RPMI7951 (cell line): ENCODE measurements at regions not wholly inside any gene's neighbourhood (a gene's known extent, or its start where the extent isn't known, plus 50 kb on each side); places are given as distances from the start of the nearest gene placed in this dataset.
"Not testable (repeated sequence)": the region's sequence is repeated elsewhere in the genome, so short reads cannot be mapped to it uniquely, and the experiment has no call there.

ENCODE experiments used
- DNase-seq: peaks from one replicate; pipeline ENCODE4 v3.0.0-alpha.2; 2012; ENCODE audit warnings: low read depth

DNA sequence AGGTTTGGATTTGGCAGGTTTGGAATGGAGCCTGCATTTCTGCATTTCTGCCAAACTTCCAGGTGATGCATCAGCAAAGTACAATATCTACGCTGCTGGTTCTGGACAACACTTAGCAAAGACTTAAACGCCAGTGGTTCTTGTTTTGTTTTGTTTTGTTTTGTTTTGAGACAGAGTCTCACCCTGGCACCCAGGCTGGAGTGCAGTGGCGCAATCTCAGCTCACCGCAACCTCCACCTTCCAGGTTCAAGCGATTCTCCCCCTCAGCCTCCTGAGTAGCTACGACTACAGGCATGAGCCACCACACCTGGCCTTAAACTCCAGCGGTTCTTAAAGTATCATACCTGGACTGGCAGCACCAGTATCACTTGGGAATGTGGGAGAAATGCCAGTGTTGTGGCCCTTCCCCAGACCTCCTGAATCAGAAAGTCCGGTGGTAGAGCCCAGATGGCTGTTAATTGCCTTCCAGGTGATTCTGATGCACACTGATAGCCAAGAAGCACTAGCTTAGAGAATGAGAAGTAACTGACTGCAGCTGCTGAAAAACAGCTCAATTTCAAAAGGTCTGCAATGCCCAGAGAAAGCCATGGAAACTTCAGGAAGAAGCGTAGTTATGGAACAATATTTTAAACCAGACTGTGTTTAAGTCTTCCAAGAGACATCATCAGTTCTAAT is 114.8 kb upstream of the FOXN3 start:
- DNase-seq, result no peak

DNA sequence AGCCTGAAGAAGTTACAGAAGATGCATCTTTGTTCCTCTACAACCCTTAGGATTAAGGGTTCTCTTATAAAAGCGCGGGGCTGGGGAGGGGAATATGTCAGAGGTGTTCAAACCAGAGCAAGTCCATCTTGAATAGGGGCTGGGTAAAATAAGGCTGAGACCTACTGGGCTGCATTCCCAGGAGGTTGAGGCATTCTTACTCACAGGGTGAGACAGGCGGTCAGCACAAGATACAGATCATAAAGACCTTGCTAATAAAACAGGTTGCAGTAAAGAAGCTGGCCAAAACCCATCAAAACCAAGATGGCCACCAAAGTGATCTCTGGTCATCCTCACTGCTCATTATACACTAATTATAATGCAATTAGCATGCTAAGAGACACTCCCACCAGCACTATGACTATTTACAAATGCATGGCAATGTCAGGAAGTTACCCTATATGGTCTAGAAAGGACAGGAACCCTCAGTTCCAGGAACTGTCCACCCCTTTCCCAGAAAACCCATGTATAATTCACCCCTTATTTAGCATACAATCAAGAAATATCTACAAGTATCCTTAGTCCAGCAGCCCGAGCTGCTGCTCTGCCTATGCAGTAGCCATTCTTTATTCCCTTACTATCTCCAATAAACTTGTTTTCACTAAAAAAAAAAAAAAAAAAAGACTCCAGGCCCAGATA is 108.1 kb upstream of the FOXN3 start:
- DNase-seq, result no peak

DNA sequence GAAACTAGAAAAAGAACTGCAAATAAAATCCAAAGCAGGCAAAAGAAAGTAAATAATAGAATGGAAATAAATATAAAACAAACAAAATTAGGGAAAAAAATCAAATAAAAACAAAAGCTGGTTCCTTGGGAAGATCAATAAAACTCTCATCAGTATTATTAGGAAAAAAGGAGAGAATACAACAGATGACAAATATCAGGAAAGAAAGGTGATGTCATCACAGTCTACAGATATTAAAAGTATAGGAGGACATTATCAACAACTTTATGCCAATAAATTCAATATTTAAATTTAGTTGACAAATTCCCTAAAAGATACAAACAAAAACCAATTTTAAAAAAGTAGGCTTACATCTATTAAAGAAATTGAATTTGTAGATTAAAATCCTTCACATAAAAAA is 107.4 kb upstream of the FOXN3 start:
- DNase-seq, result no peak

DNA sequence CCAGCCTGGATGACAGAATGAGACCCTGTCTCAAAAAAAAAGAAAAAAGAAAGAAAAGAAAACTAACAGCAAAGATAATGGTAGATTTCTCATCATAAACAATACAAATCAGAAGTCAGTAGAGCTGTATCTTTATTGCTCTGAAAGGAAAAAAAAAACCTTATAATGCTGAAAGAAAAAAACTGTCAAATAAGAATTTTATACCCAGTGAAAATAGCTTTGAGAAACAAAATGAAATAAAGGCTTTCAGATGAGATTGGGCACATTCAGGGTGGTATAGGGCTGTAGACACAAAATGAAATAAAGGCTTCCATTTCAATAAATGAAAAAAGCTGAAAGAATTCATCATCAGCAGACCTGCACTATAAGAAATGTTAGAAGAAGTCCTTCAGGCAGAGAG is 105.0 kb upstream of the FOXN3 start:
- DNase-seq, result no peak

DNA sequence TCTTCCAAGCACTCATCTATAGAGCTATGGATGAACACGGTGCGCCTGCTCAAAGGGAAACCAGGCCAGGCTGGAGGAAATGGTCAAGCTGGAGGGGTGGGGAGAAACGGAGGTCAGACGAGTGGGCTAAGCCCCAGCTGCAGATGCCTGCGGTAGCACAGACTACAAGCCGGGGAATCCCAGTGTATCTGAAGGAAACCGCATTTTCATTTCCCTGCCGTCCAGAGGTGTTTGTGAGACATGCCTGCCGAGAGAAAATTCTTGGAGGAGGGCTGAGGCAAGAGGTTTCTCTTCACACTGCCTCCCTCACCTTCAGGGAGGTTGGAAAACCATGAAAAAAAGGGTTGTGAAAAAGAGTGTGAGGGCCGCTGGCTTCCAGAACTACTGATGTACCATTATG is 102.0 kb upstream of the FOXN3 start:
- DNase-seq, result no peak

DNA sequence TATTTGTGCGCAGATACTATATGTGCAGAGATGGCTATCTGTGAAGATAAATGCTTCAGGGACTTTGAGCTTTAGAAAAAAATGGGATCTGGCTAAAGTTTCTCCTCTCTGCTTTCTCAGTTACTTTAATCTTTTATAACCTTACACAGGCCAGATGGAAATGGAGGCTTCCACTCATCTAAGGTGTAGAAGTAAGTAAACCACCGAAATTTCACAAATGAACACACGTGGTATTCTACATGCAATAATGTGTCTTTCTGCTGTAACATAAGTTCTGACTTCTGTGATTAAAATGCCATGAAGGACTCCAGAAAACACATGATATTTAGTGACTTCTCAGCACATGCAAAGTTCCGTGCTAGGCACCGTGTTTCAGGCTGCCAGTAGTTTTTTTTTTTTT is 99.1 kb upstream of the FOXN3 start:
- no peak for DNase-seq

DNA sequence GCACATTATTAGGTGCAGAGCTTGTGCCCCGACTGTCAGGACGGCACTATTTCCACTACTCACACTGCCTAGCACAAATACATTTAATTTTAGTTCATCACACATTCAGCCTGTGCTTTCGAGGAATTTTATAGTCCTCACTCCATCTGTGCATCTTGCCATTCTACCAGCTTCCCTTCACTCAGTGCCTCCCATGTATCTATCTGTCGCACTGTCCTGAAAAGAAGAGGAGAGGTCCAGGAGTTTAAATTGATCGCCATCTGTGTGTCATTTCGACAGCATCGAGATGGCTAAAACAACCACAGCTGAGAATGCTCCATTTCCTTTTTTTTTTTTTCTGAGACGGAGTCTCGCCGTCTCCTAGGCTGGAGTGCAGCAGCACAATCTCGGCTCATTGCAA is 97.6 kb upstream of the FOXN3 start:
- DNase-seq, result no peak

DNA sequence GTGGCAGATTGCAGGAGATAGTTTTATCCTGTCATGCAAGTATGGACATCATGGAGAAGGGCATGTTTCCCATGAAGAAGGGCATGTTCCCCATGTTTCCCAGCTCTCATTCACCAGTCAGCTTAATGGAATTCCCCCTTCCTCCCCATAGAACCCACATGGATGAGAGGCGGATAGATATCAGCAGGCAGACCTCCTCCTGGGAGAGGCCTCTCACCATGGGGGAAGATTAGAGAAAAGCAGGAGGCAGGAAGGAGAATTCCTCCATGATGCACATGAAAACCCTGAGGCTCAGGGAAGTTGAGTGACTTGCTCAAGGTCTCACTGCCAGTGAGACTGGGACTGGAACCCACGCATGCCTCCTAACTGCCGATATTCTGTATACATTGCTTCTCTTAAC is 92.9 kb upstream of the FOXN3 start:
- peak; percentile 32 for DNase-seq

DNA sequence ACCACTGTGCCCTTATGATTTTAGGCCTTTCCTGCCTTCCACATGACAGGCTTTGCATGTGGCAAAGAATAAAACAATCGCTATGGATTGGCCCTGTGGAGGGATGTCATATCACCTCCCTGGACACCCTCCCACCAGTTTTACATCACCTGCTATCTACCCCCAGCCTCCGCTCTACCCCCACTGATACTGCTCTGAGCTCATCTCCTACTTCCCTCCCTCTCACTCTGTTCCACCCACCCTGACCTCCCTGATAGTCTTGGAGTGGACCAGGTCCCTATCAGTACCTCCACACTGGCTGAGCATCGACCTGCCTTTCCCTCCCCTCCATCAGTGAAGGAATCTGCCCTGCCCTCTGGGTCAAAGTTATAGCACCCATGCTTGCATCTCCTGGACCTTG is 91.8 kb upstream of the FOXN3 start:
- no peak for DNase-seq

DNA sequence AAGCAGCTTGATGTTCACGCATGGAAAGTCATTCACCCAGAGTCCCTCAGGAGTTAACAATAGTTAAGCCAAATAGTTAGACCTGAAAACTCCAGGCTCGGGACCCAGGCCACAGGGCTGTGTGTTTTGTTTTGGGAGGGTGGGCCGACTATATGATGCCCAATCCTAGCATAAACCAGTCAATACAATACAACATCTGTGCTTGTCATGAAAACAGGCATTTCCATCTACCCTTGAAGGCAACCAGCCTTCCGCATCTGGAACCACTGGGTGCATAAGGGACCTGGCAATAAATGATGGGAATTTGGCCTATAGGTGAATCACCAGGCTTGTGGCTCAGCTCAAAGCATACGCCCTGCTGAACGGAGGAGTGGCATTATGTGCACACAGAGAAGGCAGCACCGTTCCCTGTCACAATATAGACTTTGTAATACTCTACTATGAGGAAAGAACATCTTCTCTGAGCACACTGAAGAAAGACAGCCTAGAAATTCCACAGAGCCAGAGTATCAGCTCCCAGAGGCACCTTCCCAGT is 91.0 kb upstream of the FOXN3 start:
- no peak for DNase-seq

DNA sequence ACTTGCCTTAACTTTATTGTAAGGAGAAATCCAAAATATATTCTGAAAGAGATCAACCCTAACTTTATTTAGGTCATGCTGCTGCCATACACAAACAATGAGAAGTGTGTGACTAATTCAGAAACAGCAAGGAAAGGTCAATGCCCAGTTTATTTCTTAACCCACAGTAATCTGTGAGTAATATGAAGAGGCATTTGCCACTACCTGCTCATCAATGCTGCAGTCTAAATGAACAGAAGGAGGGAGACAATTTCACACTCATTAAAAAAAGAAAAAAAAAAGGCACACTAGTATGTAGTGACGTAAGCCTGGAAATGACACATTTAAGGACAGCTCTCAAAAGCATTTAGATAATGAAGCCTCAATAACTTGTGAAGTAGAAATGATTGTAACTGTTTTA is 90.5 kb upstream of the FOXN3 start:
- DNase-seq, result peak; percentile 72

DNA sequence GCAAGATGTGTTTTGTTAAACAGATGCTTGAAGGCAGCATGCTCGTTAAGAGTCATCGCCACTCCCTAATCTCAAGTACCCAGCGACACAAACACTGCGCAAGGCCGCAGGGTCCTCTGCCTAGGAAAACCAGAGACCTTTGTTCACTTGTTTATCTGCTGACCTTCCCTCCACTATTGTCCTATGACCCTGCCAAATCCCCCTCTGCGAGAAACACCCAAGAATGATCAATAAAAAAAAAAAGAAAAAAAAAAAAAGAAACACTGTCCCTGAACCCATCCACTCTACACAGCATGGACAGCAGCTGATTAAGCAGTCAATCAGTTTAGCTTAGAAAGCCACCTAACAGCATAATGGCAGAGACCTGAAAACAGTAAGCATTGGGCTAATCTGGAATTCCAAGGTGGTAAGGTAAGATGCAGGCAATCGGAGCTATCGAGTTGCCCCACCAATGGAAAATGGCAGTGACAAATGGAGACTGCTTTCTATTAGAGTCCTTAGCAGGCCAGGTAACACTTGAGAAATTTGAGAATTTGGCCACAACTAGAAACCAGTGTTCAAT is 89.9 kb upstream of the FOXN3 start:
- DNase-seq, result not testable (repeated sequence)

DNA sequence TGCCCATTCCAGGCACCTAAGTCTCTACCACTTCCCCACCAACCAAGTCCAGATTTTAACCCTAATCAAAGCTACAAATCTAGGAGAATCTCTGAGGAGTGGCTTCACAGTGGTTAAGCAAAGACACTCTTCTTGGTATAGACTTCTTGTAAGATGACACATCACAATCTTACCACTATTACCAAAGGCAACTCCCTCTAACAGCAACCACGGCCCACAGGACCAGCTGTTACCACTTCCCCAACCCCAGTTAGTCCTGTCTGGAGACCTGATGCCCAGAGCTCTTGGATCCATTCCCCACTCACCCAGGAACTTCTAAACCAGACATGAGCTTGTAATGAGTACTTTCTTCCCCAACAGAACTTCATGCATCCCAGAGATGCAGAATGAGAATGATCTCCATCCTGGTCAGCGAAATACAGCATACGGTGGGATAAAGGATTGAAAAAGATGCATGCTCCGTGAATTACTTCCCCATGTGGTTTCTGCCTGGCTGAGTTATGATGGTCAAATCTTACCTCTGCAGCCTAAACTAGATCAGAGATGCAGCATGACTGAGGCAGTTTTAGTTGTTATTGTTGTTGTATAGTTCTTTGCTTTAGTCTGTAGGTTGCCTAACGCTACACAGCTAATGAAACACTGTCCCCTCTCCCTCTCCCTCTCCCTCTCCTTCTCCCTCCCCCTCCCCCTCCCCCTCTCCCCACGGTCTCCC is 87.7 kb upstream of the FOXN3 start:
- peak; percentile 87 for DNase-seq

DNA sequence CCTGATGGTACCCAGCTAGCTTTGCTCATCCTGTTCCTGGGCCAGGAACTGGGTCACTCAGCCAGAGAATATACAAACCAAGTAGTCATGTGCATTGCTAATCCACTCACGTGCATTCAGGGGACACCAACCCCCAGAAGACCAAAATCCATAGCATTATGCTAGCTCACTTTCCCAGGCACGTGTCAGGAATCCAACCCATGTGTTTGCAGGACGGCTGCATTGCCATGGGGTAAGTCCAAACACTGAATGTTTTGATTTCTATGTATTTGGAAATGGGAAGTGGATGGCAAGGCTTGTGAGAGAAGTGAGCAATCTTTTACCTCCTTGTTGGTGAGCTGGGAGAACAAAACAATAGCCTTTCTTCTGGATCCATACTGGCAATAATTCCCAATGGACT is 87.1 kb upstream of the FOXN3 start:
- DNase-seq, result peak; percentile 16

DNA sequence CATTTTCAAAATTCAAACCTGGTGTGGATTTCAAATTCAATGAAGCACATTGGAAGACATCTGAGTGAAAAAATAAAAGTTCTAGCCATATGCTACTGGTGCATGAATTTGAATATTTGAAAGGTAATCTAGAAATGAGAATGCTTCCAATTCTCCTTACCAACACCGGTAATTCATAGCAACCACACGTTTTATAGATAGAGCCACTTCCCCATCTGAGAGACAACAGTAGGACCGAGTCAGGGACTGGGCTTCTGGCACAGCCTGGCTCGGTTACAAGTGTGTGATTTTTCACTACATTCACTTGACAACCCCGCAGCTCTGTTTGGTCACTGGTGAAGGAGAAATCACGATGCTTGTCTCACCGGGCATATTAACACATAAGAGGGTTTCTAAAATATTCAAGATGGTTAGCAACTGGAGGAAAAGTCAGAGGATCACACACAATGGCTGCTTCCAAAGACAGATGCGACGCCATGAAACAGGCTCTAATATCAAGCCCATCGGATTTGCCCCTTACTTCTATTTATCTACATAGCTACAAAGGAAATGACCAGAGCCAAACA is 86.5 kb upstream of the FOXN3 start:
- no peak for DNase-seq

DNA sequence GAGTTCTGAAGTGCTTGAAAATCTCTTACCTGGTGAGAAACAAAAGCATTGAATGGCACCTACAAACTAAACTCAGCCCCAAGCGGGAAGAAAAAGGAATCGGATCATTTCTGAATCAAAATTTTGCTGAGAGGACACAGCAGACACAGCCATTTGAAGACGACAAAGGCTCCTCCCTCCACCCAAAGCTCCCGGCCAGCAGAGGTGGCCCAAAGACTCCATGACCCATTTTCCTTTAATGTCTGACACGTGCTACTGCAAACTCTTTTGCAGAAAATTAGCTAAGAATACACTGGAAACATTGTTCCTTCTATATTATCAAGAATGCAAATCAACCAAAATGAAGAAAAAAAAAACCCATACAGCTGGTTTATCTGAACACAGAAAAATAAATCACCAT is 85.9 kb upstream of the FOXN3 start:
- DNase-seq, result no peak

DNA sequence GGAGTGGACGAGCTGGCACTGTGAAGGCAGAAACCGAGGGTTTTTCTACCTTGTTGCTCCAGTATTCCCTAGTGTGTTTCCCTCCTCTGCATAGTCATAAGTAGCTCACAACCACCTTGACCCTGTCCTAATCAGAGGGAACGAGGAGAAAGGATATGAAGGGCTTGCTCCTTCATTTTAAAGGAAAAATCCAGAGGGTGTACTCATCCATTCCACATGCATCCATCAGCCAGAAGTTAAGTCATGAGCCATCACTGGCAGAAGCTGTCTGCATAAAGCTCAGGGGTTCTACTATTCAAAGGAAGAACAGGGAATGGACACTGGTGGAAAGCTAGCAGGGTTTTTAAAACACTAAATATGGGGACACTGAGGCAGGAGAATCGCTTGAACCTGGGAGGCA is 84.3 kb upstream of the FOXN3 start:
- DNase-seq, result no peak

DNA sequence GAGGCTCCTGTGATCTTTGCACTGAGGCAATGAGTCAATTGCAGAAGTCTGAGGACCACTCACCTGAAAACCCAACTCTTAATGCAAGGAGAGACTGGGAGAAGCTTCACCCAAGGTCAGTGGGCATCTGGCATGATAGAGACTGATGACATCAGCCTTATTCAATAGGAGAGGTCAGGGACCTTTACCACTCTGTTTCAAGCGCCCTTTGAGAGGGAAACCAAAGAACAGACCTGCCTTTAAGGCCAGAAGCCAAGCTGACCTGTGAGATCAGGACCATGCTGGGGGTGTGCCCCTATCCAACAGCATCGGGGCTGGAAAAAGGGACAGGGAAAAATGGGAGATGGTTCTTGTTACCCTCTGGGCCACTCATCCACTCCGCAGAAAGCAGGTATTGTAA is 83.3 kb upstream of the FOXN3 start:
- DNase-seq, result no peak

DNA sequence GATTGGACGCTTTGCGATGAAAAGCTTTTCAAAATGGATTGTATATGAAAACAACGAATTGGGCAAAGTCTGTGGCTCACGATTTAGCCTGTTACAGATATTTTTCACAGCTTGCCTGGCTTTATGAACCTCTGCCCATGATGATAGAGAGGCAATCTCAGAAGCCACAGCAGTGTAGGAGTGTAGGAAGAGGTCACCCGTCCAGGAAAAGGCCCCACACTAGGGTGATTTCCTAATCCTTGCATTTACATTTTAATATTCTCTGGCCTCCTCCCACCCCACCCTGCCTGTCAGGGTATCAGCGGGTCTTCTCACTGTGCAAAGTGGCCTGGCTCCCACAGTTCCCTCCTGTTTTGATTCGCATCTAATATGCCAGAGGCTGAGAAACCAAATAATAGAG is 81.8 kb upstream of the FOXN3 start:
- DNase-seq, result no peak

DNA sequence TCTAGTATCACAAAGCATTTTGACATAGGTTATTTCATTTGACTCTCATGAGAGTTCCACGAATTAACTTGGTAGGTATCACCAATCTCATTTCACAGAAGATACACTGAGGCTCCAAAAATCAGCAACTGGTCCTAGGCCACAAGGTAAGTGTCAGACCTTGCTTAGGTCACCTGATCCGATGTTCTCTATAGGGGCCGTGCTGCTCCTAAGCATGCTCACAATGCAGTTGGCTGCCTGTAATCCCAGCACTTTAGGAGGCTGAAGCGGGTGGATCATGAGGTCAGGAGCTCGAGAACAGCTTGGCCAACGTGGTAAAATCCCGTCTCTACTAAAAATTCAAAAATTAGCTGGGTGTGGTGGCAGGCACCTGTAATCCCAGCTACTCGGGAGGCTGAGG is 78.7 kb upstream of the FOXN3 start:
- no peak for DNase-seq

DNA sequence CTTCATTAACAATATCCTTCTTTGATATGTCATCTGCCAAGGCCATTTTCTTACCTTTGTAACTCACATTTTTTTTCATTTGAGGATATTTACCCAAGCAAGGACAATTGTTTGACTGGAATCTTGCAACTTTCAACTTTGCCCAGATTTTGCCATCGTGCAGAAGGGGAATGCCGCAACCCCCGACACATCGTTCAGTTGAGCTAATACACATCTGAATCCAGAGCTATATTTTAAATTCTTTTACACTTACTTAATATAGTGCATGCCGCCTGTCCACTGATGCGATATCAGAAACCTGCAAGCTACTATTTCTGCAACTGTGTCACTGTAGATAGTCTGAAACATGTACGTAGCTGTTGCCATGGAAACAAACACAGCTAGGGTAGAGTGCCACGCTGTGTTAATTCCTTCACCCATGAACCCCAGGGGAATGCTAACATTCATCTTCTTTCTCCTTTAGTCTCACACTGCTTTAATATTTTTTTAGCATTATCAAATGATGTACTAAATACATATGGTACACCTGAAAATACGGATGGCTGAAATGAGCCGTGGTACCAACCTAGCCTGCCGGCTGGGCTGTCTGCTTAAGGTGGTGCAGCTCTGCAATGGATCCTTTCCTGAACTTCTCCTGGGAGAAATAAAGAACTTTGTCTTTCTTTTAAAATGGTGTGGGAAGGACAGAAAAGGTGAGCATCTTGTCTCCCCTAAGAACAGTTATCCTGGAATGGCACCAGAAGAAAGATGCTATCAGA is 77.0 kb upstream of the FOXN3 start:
- no peak for DNase-seq

DNA sequence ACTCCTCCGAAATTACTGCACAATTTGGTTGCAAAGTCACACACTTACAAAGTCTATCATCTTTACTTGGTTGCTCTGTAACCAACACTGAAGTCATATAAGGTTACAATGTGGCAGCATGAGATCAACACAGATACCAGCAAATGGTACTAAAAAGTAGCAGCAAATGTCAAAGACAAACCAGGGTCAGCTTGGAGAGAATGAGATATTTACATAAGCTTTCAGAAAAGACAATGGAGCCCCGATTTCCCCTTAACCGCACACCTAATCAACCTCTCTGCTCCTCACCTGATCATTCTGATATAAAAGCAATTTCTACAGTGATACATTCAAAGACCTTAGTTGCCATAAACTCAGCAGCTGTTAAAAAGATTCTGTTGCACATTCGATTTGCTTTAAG is 76.4 kb upstream of the FOXN3 start:
- no peak for DNase-seq
